ENCODE measurements at regions not wholly inside any gene's neighbourhood (a gene's known extent, or its start where the extent isn't known, plus 50 kb on each side); places are given as distances from the start of the nearest gene placed in this dataset.
A peak's percentile ranks its signal among the peaks of the same experiment; 100 is the strongest.

- DNase-seq (ENCODE audit: low read depth in 2 of 2) = no peak
Observed at GRCh38 chr10:10164848-10165247, 852.8 kb upstream of the CELF2 start.

- no peak for DNase-seq (ENCODE audit: low read depth in 2 of 2)
Observed at GRCh38 chr10:10165415-10165814, 852.3 kb upstream of the CELF2 start.

GRCh38 chr10:10178476-10178875, 839.2 kb upstream of the CELF2 start:
- no peak for DNase-seq (ENCODE audit: low read depth in 2 of 2)

GRCh38 chr10:10193848-10194247, 823.8 kb upstream of the CELF2 start:
- DNase-seq (ENCODE audit: low read depth in 2 of 2) = no peak

- DNase-seq (ENCODE audit: low read depth in 2 of 2) = no peak
Observed at GRCh38 chr10:10196701-10197100, 821.0 kb upstream of the CELF2 start.

GRCh38 chr10:10197423-10197822, 820.2 kb upstream of the CELF2 start:
- no peak for DNase-seq (ENCODE audit: low read depth in 2 of 2)

- DNase-seq (ENCODE audit: low read depth in 2 of 2) = no peak
Observed at GRCh38 chr10:10198363-10198762, 819.3 kb upstream of the CELF2 start.

- DNase-seq (ENCODE audit: low read depth in 2 of 2) = no peak
Observed at GRCh38 chr10:10204415-10204814, 813.3 kb upstream of the CELF2 start.

GRCh38 chr10:10205906-10206305, 811.8 kb upstream of the CELF2 start:
- DNase-seq (ENCODE audit: low read depth in 2 of 2) = no peak

GRCh38 chr10:10207538-10207937, 810.1 kb upstream of the CELF2 start:
- no peak for DNase-seq (ENCODE audit: low read depth in 2 of 2)

GRCh38 chr10:10208196-10208595, 809.5 kb upstream of the CELF2 start:
- no peak for DNase-seq (ENCODE audit: low read depth in 2 of 2)

- no peak for DNase-seq (ENCODE audit: low read depth in 2 of 2)
Observed at GRCh38 chr10:10209167-10209566, 808.5 kb upstream of the CELF2 start.

- DNase-seq (ENCODE audit: low read depth in 2 of 2) = no peak
Observed at GRCh38 chr10:10211409-10211808, 806.3 kb upstream of the CELF2 start.

GRCh38 chr10:10213237-10213636, 804.4 kb upstream of the CELF2 start:
- no peak for DNase-seq (ENCODE audit: low read depth in 2 of 2)

- no peak for DNase-seq (ENCODE audit: low read depth in 2 of 2)
Observed at GRCh38 chr10:10222304-10222841, 795.3 kb upstream of the CELF2 start.

- no peak for DNase-seq (ENCODE audit: low read depth in 2 of 2)
Observed at GRCh38 chr10:10223131-10223530, 794.5 kb upstream of the CELF2 start.

- DNase-seq (ENCODE audit: low read depth in 2 of 2) = no peak
Observed at GRCh38 chr10:10225136-10225676, 792.5 kb upstream of the CELF2 start.

GRCh38 chr10:10233229-10233628, 784.4 kb upstream of the CELF2 start:
- peak in 1 of 2 donors; percentile 1 for DNase-seq (ENCODE audit: low read depth in 2 of 2)

- DNase-seq (ENCODE audit: low read depth in 2 of 2) = no peak
Observed at GRCh38 chr10:10235003-10235402, 782.7 kb upstream of the CELF2 start.

GRCh38 chr10:10247585-10247984, 770.1 kb upstream of the CELF2 start:
- no peak for DNase-seq (ENCODE audit: low read depth in 2 of 2)

- no peak for DNase-seq (ENCODE audit: low read depth in 2 of 2)
Observed at GRCh38 chr10:10256860-10257259, 760.8 kb upstream of the CELF2 start.

- DNase-seq (ENCODE audit: low read depth in 2 of 2) = no peak
Observed at GRCh38 chr10:10259013-10259412, 758.7 kb upstream of the CELF2 start.

- DNase-seq (ENCODE audit: low read depth in 2 of 2) = no peak
Observed at GRCh38 chr10:10270126-10271050, 747.3 kb upstream of the CELF2 start.
